HepG2 (cell line): ENCODE measurements at regions not wholly inside any gene's neighbourhood (a gene's known extent, or its start where the extent isn't known, plus 50 kb on each side); places are given as distances from the start of the nearest gene placed in this dataset.

ENCODE experiments used
- CC2D1A ChIP-seq: sonication (generic); formaldehyde crosslinking; IDR thresholded peaks from 2 replicates; pipeline ENCODE4 v1.8.1; 2023; ENCODE audit warnings: mild to moderate bottlenecking, missing genetic modification reagents
- FOXA3 ChIP-seq: IDR thresholded peaks from 2 replicates; pipeline ENCODE4 v1.6.1; 2016; ENCODE audit warnings: missing genetic modification reagents, missing compliant biosample characterization
- GATAD2A ChIP-seq: IDR thresholded peaks from 2 replicates; pipeline ENCODE4 v1.6.1; 2016
- JUNB ChIP-seq: sonication (generic); formaldehyde crosslinking; IDR thresholded peaks from 2 replicates; pipeline ENCODE4 v1.8.0; 2022; ENCODE audit warnings: missing genetic modification reagents, mild to moderate bottlenecking, borderline replicate concordance
- MTF2 ChIP-seq: sonication (generic); formaldehyde crosslinking; IDR thresholded peaks from 2 replicates; pipeline ENCODE4 v1.5.0; 2020; ENCODE audit warnings: missing genetic modification reagents, borderline replicate concordance
- NCOA2 ChIP-seq: sonication (generic); formaldehyde crosslinking; IDR thresholded peaks from 2 replicates; pipeline ENCODE4 v1.8.0; 2022; ENCODE audit warnings: inconsistent platforms
- REL ChIP-seq: sonication (generic); formaldehyde crosslinking; conservative IDR thresholded peaks from 2 replicates; pipeline ENCODE4 v1.8.0; 2022; ENCODE audit warnings: mild to moderate bottlenecking, missing genetic modification reagents, moderate library complexity
- SOX13 ChIP-seq, 3 experiments: fragments of 450-650 bp in 1 of 3; sonication (generic) in 1 of 3; formaldehyde crosslinking in 1 of 3; IDR thresholded peaks in 2 of 3; conservative IDR thresholded peaks in 1 of 3; 2 replicates each; pipeline versions ENCODE4 v1.5.0 to v1.6.1; 2016 to 2020; ENCODE audit warnings: antibody characterized with exemption in 1 of 3, mild to moderate bottlenecking in 1 of 3, missing compliant biosample characterization in 1 of 3, missing genetic modification reagents in 1 of 3, moderate library complexity in 1 of 3
- SP2 ChIP-seq: sonication (generic); formaldehyde crosslinking; IDR thresholded peaks from 2 replicates; pipeline ENCODE4 v1.5.1; 2020; ENCODE audit warnings: mild to moderate bottlenecking, missing genetic modification reagents
- SP4 ChIP-seq: sonication (generic); formaldehyde crosslinking; IDR thresholded peaks from 2 replicates; pipeline ENCODE4 v1.8.1; 2023; ENCODE audit warnings: mild to moderate bottlenecking, missing genetic modification reagents
- U2AF2 ChIP-seq: fragments of 200-400 bp; formaldehyde crosslinking; IDR thresholded peaks from 2 replicates; pipeline ENCODE4 v1.6.1; 2017; ENCODE audit warnings: low read depth, mild to moderate bottlenecking, low read length
- ZFY ChIP-seq: sonication (generic); formaldehyde crosslinking; IDR thresholded peaks from 2 replicates; pipeline ENCODE4 v1.4.0; 2020; ENCODE audit warnings: missing genetic modification reagents
- ZNF569 ChIP-seq: sonication (generic); formaldehyde crosslinking; IDR thresholded peaks from 2 replicates; pipeline ENCODE4 v1.5.0; 2020; ENCODE audit warnings: mild to moderate bottlenecking, missing genetic modification reagents, moderate library complexity, borderline replicate concordance
- ZNF703 ChIP-seq: sonication (generic); formaldehyde crosslinking; IDR thresholded peaks from 2 replicates; pipeline ENCODE4 v1.5.1; 2020; ENCODE audit warnings: missing genetic modification reagents, mild to moderate bottlenecking, moderate library complexity, borderline replicate concordance
- ZSCAN31 ChIP-seq: sonication (generic); formaldehyde crosslinking; IDR thresholded peaks from 2 replicates; pipeline ENCODE4 v1.5.0; 2020; ENCODE audit warnings: low read depth, mild to moderate bottlenecking, missing genetic modification reagents
- TF ChIP-seq, protein P1 (sequence below): IDR thresholded peaks from 2 replicates; pipeline ENCODE4 v1.6.1; 2012; ENCODE audit warnings: low read depth, low read length, improper control_type of control experiment
- TF ChIP-seq, protein P2 (sequence below): sonication (generic); formaldehyde crosslinking; IDR thresholded peaks from 2 replicates; pipeline ENCODE4 v1.5.0; 2020; ENCODE audit warnings: mild to moderate bottlenecking, missing genetic modification reagents
- TF ChIP-seq, protein P3 (sequence below): sonication (generic); formaldehyde crosslinking; IDR thresholded peaks from 2 replicates; pipeline ENCODE4 v1.5.1; 2020; ENCODE audit warnings: mild to moderate bottlenecking, missing genetic modification reagents
- TF ChIP-seq, protein P4 (sequence below): sonication (generic); formaldehyde crosslinking; IDR thresholded peaks from 2 replicates; pipeline ENCODE4 v1.4.0; 2020; ENCODE audit warnings: mild to moderate bottlenecking, low read depth, missing genetic modification reagents
- TF ChIP-seq, protein P5 (sequence below): sonication (generic); formaldehyde crosslinking; IDR thresholded peaks from 2 replicates; pipeline ENCODE4 v1.8.0; 2022; ENCODE audit warnings: missing genetic modification reagents, mild to moderate bottlenecking, inconsistent platforms, borderline replicate concordance

DNA sequence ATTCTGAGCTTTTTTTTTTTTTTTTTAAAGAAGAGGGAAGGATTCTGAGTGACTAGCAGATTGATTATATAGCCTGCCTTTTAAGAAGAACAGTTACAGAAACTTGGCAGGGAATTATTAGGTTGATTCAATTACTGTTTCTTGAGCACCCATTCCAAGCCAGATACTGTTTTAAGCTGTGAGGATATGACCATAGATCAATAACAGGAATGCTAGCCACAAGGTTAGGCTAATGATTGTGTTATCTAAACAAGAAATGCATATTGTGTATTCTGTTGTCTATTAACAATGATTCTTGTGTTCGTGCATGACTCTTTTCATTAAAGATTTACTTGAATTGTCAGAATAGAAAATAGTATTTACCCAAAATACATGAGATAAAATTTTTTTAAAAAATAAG, 67.1 kb downstream of the PRORP start (continued):
- TF ChIP-seq, protein P1, sequence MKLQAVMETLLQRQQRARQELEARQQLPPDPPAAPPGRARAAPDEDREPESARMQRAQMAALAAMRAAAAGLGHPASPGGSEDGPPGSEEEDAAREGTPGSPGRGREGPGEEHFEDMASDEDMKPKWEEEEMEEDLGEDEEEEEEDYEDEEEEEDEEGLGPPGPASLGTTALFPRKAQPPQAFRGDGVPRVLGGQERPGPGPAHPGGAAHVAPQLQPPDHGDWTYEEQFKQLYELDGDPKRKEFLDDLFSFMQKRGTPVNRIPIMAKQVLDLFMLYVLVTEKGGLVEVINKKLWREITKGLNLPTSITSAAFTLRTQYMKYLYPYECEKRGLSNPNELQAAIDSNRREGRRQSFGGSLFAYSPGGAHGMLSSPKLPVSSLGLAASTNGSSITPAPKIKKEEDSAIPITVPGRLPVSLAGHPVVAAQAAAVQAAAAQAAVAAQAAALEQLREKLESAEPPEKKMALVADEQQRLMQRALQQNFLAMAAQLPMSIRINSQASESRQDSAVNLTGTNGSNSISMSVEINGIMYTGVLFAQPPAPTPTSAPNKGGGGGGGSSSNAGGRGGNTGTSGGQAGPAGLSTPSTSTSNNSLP: peak; percentile 90
- TF ChIP-seq U2AF2 (no peak), SP2 (CRISPR knock-in tag) (no peak), SP4 (no peak), ZSCAN31 (CRISPR knock-in tag) (no peak), ZFY (CRISPR knock-in tag) (no peak), CC2D1A (CRISPR knock-in tag) (no peak), ZNF703 (CRISPR knock-in tag) (no peak), ZNF569 (CRISPR knock-in tag) (no peak), GATAD2A (peak; percentile 61), JUNB (CRISPR knock-in tag) (no peak), FOXA3 (CRISPR knock-in tag) (peak; percentile 40; the same call in 1 of the 2 replicates), SOX13 (IDR thresholded peaks at IDR 0.05) (no peak), SOX13 (CRISPR knock-in tag; conservative IDR thresholded peaks at IDR 0.05 in 1 of 2, IDR thresholded peaks at IDR 0.05 in 1 of 2) (peak in 1 of 2 experiments; percentile 67; a peak in 1 of 4 replicates), MTF2 (CRISPR knock-in tag) (no peak), NCOA2 (CRISPR knock-in tag) (0 out of 2 replicates have a peak, but pooled peaks have one; percentile 44), REL (CRISPR knock-in tag) (no peak)
- TF ChIP-seq, protein P2, sequence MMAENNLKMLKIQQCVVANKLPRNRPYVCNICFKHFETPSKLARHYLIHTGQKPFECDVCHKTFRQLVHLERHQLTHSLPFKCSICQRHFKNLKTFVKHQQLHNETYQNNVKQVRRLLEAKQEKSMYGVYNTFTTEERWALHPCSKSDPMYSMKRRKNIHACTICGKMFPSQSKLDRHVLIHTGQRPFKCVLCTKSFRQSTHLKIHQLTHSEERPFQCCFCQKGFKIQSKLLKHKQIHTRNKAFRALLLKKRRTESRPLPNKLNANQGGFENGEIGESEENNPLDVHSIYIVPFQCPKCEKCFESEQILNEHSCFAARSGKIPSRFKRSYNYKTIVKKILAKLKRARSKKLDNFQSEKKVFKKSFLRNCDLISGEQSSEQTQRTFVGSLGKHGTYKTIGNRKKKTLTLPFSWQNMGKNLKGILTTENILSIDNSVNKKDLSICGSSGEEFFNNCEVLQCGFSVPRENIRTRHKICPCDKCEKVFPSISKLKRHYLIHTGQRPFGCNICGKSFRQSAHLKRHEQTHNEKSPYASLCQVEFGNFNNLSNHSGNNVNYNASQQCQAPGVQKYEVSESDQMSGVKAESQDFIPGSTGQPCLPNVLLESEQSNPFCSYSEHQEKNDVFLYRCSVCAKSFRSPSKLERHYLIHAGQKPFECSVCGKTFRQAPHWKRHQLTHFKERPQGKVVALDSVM (CRISPR knock-in tag): no peak
- TF ChIP-seq, protein P3, sequence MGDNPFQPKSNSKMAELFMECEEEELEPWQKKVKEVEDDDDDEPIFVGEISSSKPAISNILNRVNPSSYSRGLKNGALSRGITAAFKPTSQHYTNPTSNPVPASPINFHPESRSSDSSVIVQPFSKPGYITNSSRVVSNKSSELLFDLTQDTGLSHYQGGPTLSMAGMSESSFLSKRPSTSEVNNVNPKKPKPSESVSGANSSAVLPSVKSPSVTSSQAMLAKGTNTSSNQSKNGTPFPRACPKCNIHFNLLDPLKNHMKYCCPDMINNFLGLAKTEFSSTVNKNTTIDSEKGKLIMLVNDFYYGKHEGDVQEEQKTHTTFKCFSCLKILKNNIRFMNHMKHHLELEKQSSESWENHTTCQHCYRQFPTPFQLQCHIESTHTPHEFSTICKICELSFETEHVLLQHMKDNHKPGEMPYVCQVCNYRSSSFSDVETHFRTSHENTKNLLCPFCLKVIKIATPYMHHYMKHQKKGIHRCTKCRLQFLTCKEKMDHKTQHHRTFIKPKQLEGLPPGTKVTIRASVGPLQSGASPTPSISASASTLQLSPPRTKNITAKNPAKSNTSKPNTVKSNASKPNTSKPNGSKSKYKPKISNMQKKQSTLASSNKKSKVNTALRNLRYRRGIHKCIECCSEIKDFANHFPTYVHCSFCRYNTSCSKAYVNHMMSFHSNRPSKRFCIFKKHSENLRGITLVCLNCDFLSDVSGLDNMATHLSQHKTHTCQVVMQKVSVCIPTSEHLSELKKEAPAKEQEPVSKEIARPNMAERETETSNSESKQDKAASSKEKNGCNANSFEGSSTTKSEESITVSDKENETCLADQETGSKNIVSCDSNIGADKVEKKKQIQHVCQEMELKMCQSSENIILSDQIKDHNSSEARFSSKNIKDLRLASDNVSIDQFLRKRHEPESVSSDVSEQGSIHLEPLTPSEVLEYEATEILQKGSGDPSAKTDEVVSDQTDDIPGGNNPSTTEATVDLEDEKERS (CRISPR knock-in tag): 0 out of 2 replicates have a peak, but pooled peaks have one; percentile 22
- TF ChIP-seq, protein P4, sequence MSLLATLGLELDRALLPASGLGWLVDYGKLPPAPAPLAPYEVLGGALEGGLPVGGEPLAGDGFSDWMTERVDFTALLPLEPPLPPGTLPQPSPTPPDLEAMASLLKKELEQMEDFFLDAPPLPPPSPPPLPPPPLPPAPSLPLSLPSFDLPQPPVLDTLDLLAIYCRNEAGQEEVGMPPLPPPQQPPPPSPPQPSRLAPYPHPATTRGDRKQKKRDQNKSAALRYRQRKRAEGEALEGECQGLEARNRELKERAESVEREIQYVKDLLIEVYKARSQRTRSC (CRISPR knock-in tag): no peak
- TF ChIP-seq, protein P5, sequence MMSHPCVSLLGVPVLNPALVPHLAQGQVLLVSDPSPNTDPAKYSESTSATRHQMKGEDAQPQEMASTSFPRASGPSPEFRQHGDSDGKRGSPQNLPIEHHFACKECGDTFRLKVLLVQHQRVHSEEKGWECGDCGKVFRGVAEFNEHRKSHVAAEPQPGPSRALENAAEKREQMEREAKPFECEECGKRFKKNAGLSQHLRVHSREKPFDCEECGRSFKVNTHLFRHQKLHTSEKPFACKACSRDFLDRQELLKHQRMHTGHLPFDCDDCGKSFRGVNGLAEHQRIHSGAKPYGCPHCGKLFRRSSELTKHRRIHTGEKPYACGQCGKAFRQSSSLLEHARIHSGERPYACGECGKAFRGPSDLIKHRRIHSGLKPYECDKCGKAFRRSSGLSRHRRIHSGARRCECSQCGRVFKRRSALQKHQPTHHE (CRISPR knock-in tag): no peak
